Limb (tissue), 2 donors: ENCODE measurements at regions not wholly inside any gene's neighbourhood (a gene's known extent, or its start where the extent isn't known, plus 50 kb on each side); places are given as distances from the start of the nearest gene placed in this dataset.

Source experiments
- DNase-seq, 2 donors: peaks; one replicate each; pipeline ENCODE4 v3.0.0-alpha.2; 2016; ENCODE audit errors: extremely low spot score in 2 of 2

GRCh38 chr12:24231298-24231697 lies 281.8 kb upstream of the SOX5 start:
- no peak for DNase-seq

DNA sequence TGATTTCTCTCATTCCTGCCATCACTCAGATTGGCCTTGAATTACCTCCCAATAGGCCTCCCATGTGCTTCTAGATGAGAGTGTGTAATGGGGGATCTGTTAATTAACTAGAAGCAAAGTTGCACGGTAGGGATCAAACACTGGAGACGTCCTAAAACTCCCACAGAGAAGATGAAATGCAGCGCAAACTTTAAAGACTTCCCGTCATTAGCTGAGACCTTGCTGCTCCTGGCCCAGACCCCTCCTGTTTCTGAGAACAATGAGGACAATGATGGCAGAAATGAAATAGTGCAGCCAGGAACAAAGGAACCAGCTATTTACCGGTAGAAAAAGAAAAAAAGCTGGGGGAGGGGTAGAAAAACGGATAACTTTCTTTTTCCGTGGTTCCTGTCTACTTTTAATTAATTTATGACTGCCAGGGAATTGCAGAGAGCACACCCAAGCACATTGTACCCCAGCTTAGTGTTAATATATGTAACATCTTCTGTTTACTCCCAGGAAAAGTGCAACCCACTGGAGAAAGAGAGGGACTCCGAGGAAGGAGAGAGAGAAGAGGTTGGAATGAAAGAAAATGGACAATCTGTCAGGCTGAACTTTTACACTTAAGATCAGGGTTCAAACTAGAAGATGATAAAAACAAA lies 280.7 kb upstream of the SOX5 start:
- DNase-seq = no peak

GRCh38 chr12:24229031-24229700 lies 279.7 kb upstream of the SOX5 start:
- DNase-seq = no peak

DNA sequence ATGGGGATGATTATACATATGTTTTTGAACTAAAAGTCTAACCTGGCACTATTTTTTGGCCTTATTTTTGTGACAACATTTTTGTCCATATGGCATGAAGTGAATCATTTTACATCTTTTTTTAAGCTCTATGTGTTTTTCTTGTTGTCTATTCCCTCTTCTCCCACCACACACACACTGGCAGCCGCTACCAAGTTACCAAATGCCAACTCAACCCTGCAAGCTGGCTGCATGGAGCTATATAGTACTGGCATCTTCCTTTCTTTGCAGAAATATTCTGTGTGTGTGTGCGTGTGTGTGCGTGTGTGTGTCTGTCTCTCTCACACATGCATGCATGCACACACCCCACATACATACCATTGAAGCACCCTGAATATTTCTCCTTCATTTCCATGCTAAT lies 278.9 kb upstream of the SOX5 start:
- no peak for DNase-seq

DNA sequence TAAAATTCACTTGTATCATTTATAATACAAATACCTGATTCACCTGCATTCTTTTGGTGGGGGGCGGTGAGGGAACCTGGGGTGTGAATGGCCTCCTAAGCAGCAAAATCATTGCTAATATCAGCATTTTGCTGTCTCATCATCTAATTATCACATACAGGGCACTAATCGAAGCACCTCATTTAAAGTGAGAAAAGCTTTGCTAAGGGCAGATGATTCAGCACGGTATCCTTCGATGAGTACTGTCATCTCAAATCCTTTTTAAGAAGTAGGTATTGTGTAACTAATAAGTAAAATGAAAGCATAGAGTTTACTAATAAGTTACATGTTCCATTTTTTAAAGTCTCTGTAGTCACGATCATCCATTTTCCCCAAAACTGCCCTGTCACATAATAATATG lies 278.1 kb upstream of the SOX5 start:
- no peak for DNase-seq

DNA sequence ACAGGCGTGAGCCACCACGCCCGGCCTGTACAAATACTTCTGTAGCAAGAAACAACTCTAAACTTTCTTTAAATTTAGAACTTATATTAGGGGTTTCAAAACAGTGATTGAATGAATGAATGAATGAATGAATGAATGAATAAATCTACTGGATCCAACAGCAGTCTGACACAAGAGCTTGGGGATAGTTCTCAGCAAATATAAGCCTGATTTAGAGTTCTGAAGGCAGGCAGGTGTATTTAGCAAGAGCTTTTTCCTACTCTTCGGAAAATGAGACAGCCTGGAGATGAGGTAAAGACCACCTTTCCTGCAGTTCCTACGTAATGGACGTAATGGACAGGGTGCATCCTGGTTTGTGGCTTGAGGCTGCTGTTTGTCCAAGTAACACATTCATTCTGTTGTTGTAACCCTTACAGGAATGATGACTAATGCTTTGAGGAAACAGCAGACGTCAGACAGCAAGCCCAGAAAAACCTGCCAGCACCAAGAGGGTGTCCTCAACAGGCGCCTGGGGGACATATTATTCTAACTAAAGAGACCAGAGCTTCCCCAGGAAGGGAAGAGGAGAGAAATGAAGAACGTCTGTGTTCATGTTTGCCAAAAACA lies 277.4 kb upstream of the SOX5 start:
- no peak for DNase-seq

GRCh38 chr12:24224401-24224800 lies 274.9 kb upstream of the SOX5 start:
- DNase-seq = no peak

DNA sequence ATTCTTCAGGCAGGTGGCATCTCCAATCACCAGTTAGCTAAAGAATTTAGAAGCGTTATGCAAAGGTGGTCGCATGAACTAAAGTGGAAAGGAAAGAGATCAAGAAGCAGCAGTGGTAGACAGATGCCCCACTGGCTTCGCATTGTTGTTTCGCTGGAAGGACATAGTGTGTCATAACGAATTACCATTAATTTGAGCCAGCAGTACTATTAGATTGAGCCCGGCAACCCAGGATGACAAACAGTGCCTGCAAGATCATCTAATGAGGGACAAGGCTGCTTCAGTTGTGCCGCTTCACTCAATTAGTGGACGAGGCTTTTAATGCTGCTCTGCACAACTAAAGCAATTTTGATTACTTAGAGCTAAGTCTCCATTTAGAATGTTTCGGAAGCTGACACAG lies 274.5 kb upstream of the SOX5 start:
- DNase-seq = no peak

DNA sequence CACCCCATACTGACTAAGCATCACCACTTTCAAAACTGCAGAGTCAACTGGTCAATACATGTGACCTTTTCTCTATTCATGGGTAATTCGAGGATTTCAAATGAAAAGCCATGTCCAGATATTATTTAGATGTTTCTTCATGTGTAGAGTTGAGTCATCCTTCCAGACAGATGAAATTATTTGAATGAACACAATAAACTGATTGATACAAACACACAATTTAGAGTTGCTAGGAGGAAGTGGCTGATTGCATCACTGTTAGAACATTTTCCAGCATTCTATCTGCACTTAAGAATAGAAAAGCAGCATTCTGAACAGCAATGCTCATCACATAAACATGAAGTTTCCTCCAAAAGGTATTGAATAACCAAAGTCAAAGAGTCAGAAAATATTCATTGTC lies 273.5 kb upstream of the SOX5 start:
- DNase-seq = no peak

- DNase-seq = no peak
Measured at GRCh38 chr12:24212496-24212895, 263.0 kb upstream of the SOX5 start.

DNA sequence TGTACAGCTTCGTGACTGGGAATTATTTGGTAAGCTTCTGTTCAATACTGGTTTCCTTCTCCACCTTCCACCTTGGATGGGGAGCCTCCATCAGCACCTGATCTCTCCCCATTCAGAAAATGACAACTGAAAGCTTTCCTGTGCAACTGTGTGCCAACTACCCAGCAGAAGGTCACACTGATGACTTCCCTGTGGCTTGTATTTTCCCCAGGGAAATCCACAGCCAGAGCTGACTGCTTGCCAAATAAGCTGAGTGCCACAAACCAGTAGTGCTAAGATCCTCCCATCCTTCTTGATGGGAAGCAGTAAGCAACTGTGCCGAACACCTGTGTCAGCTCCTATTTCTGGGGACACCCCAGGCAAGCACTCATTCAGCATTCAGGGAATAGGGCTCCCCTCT lies 257.2 kb upstream of the SOX5 start:
- no peak for DNase-seq

GRCh38 chr12:24201258-24201970 lies 251.9 kb upstream of the SOX5 start:
- DNase-seq = no peak

DNA sequence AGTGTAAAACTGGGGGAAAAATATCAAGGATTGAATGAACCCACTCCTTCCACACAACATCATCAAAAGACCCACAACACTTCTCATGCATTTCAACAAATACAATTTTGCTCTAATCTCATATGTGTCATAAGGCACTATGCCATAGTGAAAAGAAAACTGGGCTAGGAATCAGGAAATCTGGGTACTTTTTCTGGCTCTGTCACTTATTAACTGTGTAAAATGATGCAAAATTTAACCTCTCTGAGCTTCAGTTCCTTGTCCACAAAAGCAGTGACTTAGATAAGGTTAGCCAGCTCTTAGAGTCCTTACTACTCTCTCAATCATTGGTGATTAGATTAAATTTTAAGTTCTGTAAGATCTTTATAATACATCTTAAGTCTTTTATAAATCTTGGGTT lies 250.5 kb upstream of the SOX5 start:
- DNase-seq = no peak

DNA sequence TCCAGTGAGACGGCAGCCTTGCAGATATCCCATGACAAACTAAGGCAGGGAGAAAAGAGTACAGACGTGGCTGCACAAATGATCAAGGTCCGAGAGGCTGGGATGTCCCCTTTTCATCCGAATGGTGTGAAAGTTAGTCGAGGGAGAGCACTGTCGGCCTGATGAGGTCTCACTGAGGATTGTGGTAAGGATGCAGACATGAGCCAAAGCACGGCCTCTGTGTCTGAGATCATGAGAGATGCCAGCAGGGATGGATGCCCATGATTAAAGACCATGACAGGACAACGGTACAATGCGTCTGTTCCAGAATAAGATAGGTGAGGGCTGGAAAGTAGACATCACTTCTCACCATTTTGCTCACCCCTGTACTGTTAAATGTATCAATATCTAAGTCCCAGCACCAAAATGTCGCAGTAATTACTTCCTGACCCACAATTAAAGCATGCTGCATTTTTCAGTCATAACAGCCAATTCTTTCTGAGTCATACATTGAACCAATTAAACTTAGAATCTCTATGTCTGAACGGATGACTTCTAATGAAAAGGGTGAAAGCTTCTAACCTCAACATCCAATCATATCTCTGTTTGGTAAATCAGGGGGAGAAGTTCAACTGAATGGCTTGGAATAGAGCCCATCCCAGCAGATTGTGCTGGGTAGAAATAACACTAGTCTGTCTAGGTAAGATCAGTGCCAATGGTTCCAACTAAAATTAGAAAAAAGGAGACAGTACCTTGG lies 249.6 kb upstream of the SOX5 start:
- no peak for DNase-seq

- no peak for DNase-seq
Measured at GRCh38 chr12:24198070-24198469, 248.6 kb upstream of the SOX5 start.

DNA sequence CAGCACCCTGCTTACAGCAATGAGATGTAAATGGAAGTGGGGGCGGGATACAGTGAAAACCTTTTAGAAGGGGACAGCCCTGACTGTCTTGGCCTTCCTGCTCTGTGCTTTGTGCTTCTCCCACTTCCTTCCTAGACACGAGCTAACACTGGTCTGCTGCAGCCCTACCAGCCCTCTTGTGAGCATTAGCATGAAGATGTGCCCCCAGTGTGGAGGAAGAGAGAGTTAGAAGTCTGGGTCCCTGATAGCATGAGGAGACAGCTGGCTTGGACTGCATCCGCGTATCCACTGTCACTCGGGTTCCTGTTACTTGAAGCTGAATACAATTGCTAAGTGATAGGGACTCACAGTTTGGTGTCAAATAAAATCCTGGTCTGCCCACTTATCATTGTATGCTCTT lies 248.1 kb upstream of the SOX5 start:
- peak in 1 of 2 donors; percentile 25 for DNase-seq

DNA sequence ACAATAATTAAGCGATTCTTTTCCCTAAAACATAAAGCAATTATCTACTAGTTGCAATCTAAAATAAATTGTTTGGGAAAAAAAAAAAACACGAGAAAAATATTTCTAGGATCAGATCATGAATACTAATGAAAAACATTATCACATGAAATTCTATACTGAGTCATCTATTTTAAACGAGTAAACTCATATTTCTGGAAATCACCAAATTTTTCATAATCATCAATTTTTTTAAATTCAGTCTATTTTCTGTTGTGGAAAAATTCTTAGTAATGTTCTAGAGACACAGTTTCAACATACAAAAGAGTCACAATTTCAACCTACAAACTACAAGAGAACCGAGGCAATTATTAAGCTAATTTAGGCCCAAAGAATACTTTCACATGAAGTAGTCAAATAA lies 245.6 kb upstream of the SOX5 start:
- DNase-seq = no peak

DNA sequence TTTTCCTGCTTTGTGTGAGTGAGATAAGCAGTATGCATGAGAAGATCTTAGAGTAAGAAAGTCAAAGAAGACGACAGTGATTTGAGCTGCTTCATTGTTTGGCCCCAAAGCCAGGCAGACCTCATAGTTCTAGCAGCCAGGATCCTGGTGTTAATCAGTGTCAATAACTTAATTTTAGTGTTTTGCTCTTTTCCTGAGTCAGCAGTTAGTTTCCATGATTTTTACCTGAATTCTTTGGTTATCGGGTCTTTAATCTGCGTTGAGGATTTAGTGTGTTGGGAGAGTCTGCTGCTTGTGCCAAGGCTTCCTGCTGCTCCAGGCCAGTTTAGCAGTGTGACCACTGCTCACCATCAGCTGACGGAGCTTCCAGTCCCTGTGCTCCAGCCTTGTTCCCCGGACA lies 241.6 kb upstream of the SOX5 start:
- no peak for DNase-seq

- no peak for DNase-seq
Measured at GRCh38 chr12:24185782-24186181, 236.3 kb upstream of the SOX5 start.

DNA sequence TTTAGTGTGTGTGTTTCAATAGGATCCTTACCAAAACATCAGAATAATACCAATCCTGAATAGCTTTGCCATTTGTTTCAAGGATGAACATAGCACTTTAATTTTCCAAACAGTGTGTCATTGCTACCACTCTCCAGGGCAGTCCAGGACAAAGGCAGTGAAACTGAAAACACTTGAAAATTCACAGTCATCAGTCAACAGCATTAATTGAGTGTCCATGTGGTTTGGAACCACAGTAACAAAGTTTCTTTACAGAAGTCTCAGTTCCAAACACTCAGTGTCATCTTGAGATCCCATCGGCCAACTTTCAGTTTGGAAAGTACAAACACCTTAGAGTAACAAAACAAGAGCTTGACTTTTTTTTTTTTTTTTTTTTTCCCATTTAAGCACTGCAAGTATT lies 228.4 kb upstream of the SOX5 start:
- DNase-seq = no peak

- DNase-seq = no peak
Measured at GRCh38 chr12:24175929-24176328, 226.5 kb upstream of the SOX5 start.

- no peak for DNase-seq
Measured at GRCh38 chr12:24175284-24175683, 225.8 kb upstream of the SOX5 start.
